Fibroblast of lung (primary cell): ENCODE measurements at regions not wholly inside any gene's neighbourhood (a gene's known extent, or its start where the extent isn't known, plus 50 kb on each side); places are given as distances from the start of the nearest gene placed in this dataset.

Experiments used
- DNase-seq, 2 donors: peaks; one replicate each; pipeline versions ENCODE4 v3.0.0 to v3.0.0-alpha.2; 2010; ENCODE audit warnings: low read depth in 2 of 2
- H2AFZ ChIP-seq: 2 replicates; pipeline ENCODE4 v1.5.1; 2012; ENCODE audit warnings: low read length, control low read depth, inconsistent platforms
- H3K27ac ChIP-seq: 2 replicates; pipeline ENCODE4 v1.5.1; 2011; ENCODE audit warnings: low read length, control low read depth; ENCODE audit not compliant: insufficient read depth
- H3K27me3 ChIP-seq: 2 replicates; pipeline ENCODE4 v1.5.1; 2011; ENCODE audit warnings: mild to moderate bottlenecking, low read length; ENCODE audit not compliant: control insufficient read depth, insufficient read depth
- H3K36me3 ChIP-seq: 2 replicates; pipeline ENCODE4 v1.5.1; 2011; ENCODE audit warnings: low read length; ENCODE audit not compliant: control insufficient read depth, insufficient read depth
- H3K4me1 ChIP-seq: 2 replicates; pipeline ENCODE4 v1.5.1; 2011; ENCODE audit warnings: low read length; ENCODE audit not compliant: control insufficient read depth, insufficient read depth; ENCODE audit errors: extremely low read depth
- H3K4me2 ChIP-seq: 2 replicates; pipeline ENCODE4 v1.5.1; 2011; ENCODE audit warnings: low read length, control low read depth; ENCODE audit not compliant: insufficient read depth; ENCODE audit errors: extremely low read depth
- H3K4me3 ChIP-seq, 4 experiments: fragments of 200-600 bp in 1 of 4; sonication (generic) in 1 of 4; replicated peaks in 1 of 4; 2 replicates each; pipeline ENCODE4 v1.5.1; 2011 to 2016; ENCODE audit warnings: low read length in 4 of 4, low read depth in 3 of 4, mild to moderate bottlenecking in 3 of 4, control low read depth in 2 of 4, inconsistent platforms in 1 of 4, mixed read lengths in 1 of 4; ENCODE audit not compliant: insufficient read depth in 1 of 4; ENCODE audit errors: control extremely low read depth in 1 of 4
- H3K79me2 ChIP-seq: 2 replicates; pipeline ENCODE4 v1.5.1; 2012; ENCODE audit warnings: mild to moderate bottlenecking, low read length, inconsistent platforms; ENCODE audit not compliant: control insufficient read depth, insufficient read depth
- H3K9ac ChIP-seq: 2 replicates; pipeline ENCODE4 v1.5.1; 2011; ENCODE audit warnings: mild to moderate bottlenecking, low read length, control low read depth; ENCODE audit not compliant: insufficient read depth
- H3K9me3 ChIP-seq: 2 replicates; pipeline ENCODE4 v1.5.1; 2012; ENCODE audit warnings: low read depth, low read length; ENCODE audit not compliant: control insufficient read depth, insufficient read depth
- H4K20me1 ChIP-seq: 2 replicates; pipeline ENCODE4 v1.5.1; 2011; ENCODE audit warnings: low read length; ENCODE audit not compliant: control insufficient read depth, insufficient read depth; ENCODE audit errors: extremely low read depth
- EZH2 ChIP-seq: IDR thresholded peaks from 2 replicates; pipeline ENCODE4 v1.5.1; 2012; ENCODE audit warnings: low read length, control low read depth, mild to moderate bottlenecking; ENCODE audit errors: missing control alignments
- TF ChIP-seq, protein P1 (sequence below), 2 donors: IDR thresholded peaks in 1 of 2; conservative IDR thresholded peaks in 1 of 2; 1 replicate in 1 of 2; 2 replicates in 1 of 2; pipeline ENCODE4 v1.5.1; 2011 to 2012; ENCODE audit warnings: low read length in 2 of 2, control low read depth in 1 of 2, inconsistent platforms in 1 of 2, low read depth in 1 of 2, mild to moderate bottlenecking in 1 of 2

DNA sequence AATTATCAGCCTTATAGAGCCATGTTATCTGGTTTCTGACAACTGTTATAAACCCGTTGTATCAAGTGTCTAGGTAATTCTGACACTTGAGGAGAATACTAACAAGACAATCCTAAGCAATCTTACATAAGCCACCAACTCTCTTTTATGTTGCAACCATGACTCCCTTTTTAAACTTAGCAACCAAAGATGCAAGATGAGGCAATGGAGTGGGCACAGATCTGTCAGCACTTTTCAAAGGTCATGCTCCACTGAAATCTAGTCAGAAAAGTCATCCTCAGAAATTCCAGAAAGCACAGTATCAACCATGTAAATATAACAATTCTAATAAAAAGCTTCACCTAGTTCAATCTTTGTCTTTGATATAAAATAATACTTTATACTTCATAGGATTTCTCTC, 77.0 kb upstream of the SEMA3A start:
- H3K27ac ChIP-seq: no peak overlapping the region
- no peak overlapping the region for H3K9ac ChIP-seq
- H2AFZ ChIP-seq: no peak overlapping the region
- TF ChIP-seq, protein P1, sequence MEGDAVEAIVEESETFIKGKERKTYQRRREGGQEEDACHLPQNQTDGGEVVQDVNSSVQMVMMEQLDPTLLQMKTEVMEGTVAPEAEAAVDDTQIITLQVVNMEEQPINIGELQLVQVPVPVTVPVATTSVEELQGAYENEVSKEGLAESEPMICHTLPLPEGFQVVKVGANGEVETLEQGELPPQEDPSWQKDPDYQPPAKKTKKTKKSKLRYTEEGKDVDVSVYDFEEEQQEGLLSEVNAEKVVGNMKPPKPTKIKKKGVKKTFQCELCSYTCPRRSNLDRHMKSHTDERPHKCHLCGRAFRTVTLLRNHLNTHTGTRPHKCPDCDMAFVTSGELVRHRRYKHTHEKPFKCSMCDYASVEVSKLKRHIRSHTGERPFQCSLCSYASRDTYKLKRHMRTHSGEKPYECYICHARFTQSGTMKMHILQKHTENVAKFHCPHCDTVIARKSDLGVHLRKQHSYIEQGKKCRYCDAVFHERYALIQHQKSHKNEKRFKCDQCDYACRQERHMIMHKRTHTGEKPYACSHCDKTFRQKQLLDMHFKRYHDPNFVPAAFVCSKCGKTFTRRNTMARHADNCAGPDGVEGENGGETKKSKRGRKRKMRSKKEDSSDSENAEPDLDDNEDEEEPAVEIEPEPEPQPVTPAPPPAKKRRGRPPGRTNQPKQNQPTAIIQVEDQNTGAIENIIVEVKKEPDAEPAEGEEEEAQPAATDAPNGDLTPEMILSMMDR (conservative IDR thresholded peaks at IDR 0.05 in 1 of 2, IDR thresholded peaks at IDR 0.05 in 1 of 2; ENCODE audit: low read depth in 1 of 2, low read length in 2 of 2): no peak
- no peak for TF ChIP-seq EZH2
- peak in 1 of 2 donors; percentile 58 for DNase-seq
- no peaks in the 10 kb centered on the region for H3K27me3 ChIP-seq
- H4K20me1 ChIP-seq: no peaks in the 10 kb centered on the region
- no peaks in the 10 kb centered on the region for H3K4me1 ChIP-seq
- no peaks in the 10 kb centered on the region for H3K9me3 ChIP-seq
- H3K36me3 ChIP-seq: no peaks in the 10 kb centered on the region
- H3K79me2 ChIP-seq: no peaks in the 10 kb centered on the region
- no peak overlapping the region for H3K4me3 ChIP-seq
- no peak overlapping the region for H3K4me2 ChIP-seq

DNA sequence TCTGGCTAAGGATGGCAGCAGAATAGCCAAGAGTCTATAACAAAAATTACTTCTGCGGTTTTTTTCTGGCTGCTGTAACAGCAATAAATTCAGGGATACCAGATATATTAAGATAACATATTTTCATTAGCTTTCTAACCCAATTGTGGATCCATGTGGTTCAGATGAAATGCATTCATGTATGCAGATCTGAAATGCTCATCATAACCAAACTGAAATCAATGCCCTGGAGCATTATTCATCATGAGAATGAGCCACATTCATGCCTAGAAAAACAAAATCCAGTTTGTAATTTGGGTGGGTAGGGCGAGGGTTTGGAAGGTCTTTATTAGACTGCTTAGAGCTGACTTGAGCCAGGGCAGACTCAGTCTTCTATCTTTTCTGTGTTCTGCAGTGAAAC, 69.8 kb upstream of the SEMA3A start:
- peaks cover 2% of the 10 kb centered on the region for H3K4me1 ChIP-seq
- H2AFZ ChIP-seq: no peak overlapping the region
- H3K4me2 ChIP-seq: no peak overlapping the region
- H4K20me1 ChIP-seq: no peaks in the 10 kb centered on the region
- H3K4me3 ChIP-seq: no peak overlapping the region
- TF ChIP-seq, protein P1 (conservative IDR thresholded peaks at IDR 0.05 in 1 of 2, IDR thresholded peaks at IDR 0.05 in 1 of 2; ENCODE audit: low read depth in 1 of 2, low read length in 2 of 2): no peak
- no peak for TF ChIP-seq EZH2
- DNase-seq: peak in 1 of 2 donors; percentile 56
- no peaks in the 10 kb centered on the region for H3K79me2 ChIP-seq
- no peak overlapping the region for H3K9ac ChIP-seq
- H3K9me3 ChIP-seq: no peaks in the 10 kb centered on the region
- H3K27me3 ChIP-seq: no peaks in the 10 kb centered on the region
- H3K27ac ChIP-seq: no peak overlapping the region
- H3K36me3 ChIP-seq: no peaks in the 10 kb centered on the region

DNA sequence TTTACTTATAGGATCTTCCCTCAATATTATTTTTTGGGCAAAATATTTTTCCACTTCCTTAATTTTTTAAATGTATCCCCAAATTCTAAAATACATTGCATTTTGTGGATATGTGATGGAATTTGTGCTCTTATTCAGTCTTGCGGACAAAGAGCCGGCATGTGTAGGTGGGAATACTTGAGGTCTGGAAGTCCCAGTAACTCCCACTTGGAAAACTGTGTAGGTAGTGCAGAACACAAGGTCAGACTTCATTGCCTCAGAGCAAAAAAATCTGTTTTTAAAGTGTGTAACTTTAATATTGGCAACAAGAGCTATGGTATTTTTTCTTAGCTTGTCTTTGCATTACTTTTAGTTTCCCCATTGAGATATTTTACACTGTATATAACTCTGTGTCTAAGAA, 68.5 kb upstream of the SEMA3A start:
- Histone ChIP-seq H3K9ac (no peak overlapping the region), H3K4me1 (peaks cover 2% of the 10 kb centered on the region), H2AFZ (no peak overlapping the region), H3K36me3 (no peaks in the 10 kb centered on the region), H3K4me3 (no peak overlapping the region), H3K79me2 (no peaks in the 10 kb centered on the region), H3K4me2 (no peak overlapping the region), H3K27me3 (no peaks in the 10 kb centered on the region), H3K9me3 (no peaks in the 10 kb centered on the region), H3K27ac (no peak overlapping the region), H4K20me1 (no peaks in the 10 kb centered on the region)
- TF ChIP-seq, protein P1 (conservative IDR thresholded peaks at IDR 0.05 in 1 of 2, IDR thresholded peaks at IDR 0.05 in 1 of 2; ENCODE audit: low read depth in 1 of 2, low read length in 2 of 2): no peak
- TF ChIP-seq EZH2: no peak
- DNase-seq: peak in 1 of 2 donors; percentile 71
